Sigmoid colon (tissue), 4 donors: ENCODE measurements at regions not wholly inside any gene's neighbourhood (a gene's known extent, or its start where the extent isn't known, plus 50 kb on each side); places are given as distances from the start of the nearest gene placed in this dataset.

ENCODE experiments used
- CTCF ChIP-seq, 4 experiments: fragments of 450-650 bp in 3 of 4; fragments of 200-600 bp in 1 of 4; IDR thresholded peaks; one replicate each; pipeline ENCODE4 v1.5.1; 2016 to 2019; ENCODE audit warnings: antibody characterized with exemption in 4 of 4, mild to moderate bottlenecking in 3 of 4, moderate library complexity in 2 of 4
- EP300 ChIP-seq, 4 donors: sonication (generic); formaldehyde crosslinking; IDR thresholded peaks; one replicate each; pipeline ENCODE4 v1.6.1; 2017; ENCODE audit warnings: antibody characterized with exemption in 4 of 4
- POLR2A ChIP-seq, 2 donors: fragments of 450-650 bp; IDR thresholded peaks; one replicate each; pipeline ENCODE4 v1.6.1; 2016; ENCODE audit warnings: antibody characterized with exemption in 2 of 2, mild to moderate bottlenecking in 2 of 2, moderate library complexity in 2 of 2

GRCh38 chr5:136434795-136435194 lies 69.5 kb upstream of the TRPC7 start:
- no peak for TF ChIP-seq CTCF (IDR thresholded peaks at IDR 0.05)
- TF ChIP-seq POLR2A (IDR thresholded peaks at IDR 0.05), result no peak
- TF ChIP-seq EP300 (IDR thresholded peaks at IDR 0.05), result no peak
